BE2C (cell line): ENCODE measurements at regions not wholly inside any gene's neighbourhood (a gene's known extent, or its start where the extent isn't known, plus 50 kb on each side); places are given as distances from the start of the nearest gene placed in this dataset.

ENCODE experiments used
- DNase-seq: peaks from one replicate; pipeline ENCODE4 v3.0.0-alpha.2; 2020
- H3K27me3 ChIP-seq: fragments of 250-450 bp; sonication (Bioruptor Pico); 2 replicates; pipeline ENCODE4 v1.5.1; 2020; ENCODE audit warnings: mild to moderate bottlenecking
- H3K36me3 ChIP-seq: fragments of 250-450 bp; sonication (Bioruptor Pico); 2 replicates; pipeline ENCODE4 v1.5.1; 2020; ENCODE audit warnings: mild to moderate bottlenecking
- H3K4me1 ChIP-seq: fragments of 250-450 bp; sonication (Bioruptor Pico); 2 replicates; pipeline ENCODE4 v1.5.1; 2020
- H3K4me3 ChIP-seq: 2 replicates; pipeline ENCODE4 v1.5.1; 2011; ENCODE audit warnings: low read depth, low read length
- H3K9me3 ChIP-seq: fragments of 250-450 bp; sonication (Bioruptor Pico); 2 replicates; pipeline ENCODE4 v1.5.1; 2020
- TF ChIP-seq, protein P1 (sequence below): IDR thresholded peaks from 2 replicates; pipeline ENCODE4 v1.5.1; 2012; ENCODE audit warnings: mild to moderate bottlenecking, low read depth, low read length

DNA sequence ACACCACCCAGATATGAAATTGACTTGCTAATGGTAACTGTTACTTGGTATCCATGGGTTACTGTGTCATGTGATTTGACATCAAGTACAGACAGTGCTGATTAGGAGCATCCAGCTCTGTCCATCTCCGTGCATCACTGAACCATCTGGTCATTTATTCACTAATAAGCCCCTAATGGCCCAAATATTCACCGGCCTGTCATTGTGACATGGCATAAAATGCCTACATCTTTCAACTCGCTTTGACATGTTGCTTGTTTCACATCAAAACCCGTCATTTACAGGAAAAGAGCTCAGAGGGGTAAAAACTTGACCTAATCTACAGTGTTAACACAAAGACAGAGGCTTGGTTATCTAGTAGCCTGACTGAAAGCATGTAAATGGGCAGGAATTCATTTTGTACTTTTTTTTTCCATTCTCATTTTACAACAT lies 308.9 kb upstream of the ATP5MC3 start:
- Histone ChIP-seq H3K4me3 (peak overlapping the region; percentile 16), H3K36me3 (no peaks in the 10 kb centered on the region), H3K27me3 (no peaks in the 10 kb centered on the region), H3K4me1 (peaks cover 7% of the 10 kb centered on the region), H3K9me3 (no peaks in the 10 kb centered on the region)
- TF ChIP-seq, protein P1, sequence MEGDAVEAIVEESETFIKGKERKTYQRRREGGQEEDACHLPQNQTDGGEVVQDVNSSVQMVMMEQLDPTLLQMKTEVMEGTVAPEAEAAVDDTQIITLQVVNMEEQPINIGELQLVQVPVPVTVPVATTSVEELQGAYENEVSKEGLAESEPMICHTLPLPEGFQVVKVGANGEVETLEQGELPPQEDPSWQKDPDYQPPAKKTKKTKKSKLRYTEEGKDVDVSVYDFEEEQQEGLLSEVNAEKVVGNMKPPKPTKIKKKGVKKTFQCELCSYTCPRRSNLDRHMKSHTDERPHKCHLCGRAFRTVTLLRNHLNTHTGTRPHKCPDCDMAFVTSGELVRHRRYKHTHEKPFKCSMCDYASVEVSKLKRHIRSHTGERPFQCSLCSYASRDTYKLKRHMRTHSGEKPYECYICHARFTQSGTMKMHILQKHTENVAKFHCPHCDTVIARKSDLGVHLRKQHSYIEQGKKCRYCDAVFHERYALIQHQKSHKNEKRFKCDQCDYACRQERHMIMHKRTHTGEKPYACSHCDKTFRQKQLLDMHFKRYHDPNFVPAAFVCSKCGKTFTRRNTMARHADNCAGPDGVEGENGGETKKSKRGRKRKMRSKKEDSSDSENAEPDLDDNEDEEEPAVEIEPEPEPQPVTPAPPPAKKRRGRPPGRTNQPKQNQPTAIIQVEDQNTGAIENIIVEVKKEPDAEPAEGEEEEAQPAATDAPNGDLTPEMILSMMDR = no peak
- DNase-seq = peak; percentile 60

DNA sequence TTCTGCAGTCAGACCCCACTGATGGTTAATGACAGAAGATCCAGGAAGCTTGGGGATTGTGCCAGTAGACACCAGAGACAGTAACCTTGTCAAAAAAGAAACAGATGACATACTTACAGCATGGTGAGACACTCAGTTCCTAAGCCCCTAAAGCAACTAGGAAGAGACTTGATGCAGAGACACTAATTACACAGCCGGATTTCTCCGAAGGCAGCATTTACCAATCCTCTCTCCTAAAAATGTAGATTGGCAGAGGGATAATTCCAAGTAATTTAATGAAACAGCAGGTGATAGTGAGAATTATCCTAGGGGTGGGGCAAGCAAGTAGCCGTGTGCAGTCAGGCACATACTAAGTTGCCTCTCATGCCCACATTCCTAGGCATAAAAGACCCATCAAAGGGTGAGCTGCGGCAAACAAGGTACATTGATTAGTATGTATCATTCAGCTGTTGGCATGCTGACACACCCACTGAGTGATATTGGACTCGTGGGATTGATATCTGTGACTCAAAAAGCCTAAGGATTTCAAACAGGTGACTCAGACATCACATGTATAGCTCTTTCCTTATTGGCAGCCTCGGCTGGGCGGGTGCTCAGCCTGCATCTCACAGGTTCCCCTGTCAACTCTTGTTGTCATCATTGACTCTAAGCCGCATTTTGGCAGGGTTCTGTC lies 296.7 kb upstream of the ATP5MC3 start:
- no peaks in the 10 kb centered on the region for H3K9me3 ChIP-seq

DNA sequence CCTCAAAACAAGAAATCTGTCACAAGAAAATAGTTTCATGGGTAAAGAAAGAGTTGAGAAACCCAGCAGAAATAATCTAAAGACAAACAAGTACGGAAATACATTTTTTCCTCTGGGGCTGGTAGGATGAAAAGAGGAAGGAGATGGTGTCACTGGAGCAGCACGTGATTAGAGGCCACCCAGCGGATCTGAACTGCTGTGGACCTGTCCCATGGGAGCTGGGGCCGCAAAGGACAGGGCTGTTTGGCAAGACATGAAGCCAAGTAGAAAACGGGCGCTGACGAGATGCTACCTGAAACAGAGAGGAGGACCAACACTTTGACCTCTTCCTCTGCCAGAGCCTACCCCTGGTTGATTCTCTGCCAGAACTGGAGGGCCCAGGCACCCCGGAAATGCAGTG lies 295.4 kb upstream of the ATP5MC3 start:
- no peaks in the 10 kb centered on the region for H3K27me3 ChIP-seq
- DNase-seq = no peak
- no peak overlapping the region for H3K4me3 ChIP-seq
- H3K4me1 ChIP-seq = no peaks in the 10 kb centered on the region
- H3K9me3 ChIP-seq = no peaks in the 10 kb centered on the region
- no peaks in the 10 kb centered on the region for H3K36me3 ChIP-seq
- TF ChIP-seq, protein P1 = no peak

More for the DNA sequence above, 296.7 kb upstream of the ATP5MC3 start:
- H3K4me1 ChIP-seq = no peaks in the 10 kb centered on the region
- TF ChIP-seq, protein P1 = no peak
- H3K27me3 ChIP-seq = no peaks in the 10 kb centered on the region
- H3K36me3 ChIP-seq = no peaks in the 10 kb centered on the region
- no peak for DNase-seq
- no peak overlapping the region for H3K4me3 ChIP-seq

- TF ChIP-seq, protein P1 = no peak
- no peak for DNase-seq
- Histone ChIP-seq H3K9me3 (no peaks in the 10 kb centered on the region), H3K27me3 (no peaks in the 10 kb centered on the region), H3K4me1 (no peaks in the 10 kb centered on the region), H3K36me3 (no peaks in the 10 kb centered on the region), H3K4me3 (no peak overlapping the region)
Observed at GRCh38 chr2:175476374-175476773, 294.9 kb upstream of the ATP5MC3 start.

DNA sequence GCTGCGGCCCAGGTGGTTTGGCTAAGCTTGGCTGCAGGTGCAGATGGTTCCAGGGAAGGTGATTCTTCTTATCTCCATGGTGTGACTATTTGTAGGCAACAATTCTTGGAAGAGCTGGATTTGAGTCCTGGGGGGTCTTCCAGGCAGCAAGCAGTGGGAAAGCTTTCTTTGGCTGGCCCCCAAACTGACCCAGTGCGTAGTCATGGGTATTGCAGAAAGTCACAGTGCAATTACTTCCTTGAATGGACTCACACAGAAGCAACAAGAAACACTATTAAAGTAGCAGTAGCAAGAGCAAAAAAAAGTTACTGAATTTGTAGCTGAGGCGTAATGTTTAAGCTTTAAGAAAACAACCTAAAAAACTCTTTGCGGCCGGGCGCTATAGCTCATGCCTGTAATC lies 293.6 kb upstream of the ATP5MC3 start:
- no peaks in the 10 kb centered on the region for H3K27me3 ChIP-seq
- TF ChIP-seq, protein P1 = no peak
- H3K9me3 ChIP-seq = no peaks in the 10 kb centered on the region
- DNase-seq = no peak
- H3K36me3 ChIP-seq = no peaks in the 10 kb centered on the region
- no peaks in the 10 kb centered on the region for H3K4me1 ChIP-seq
- no peak overlapping the region for H3K4me3 ChIP-seq

GRCh38 chr2:175468431-175469098 lies 287.1 kb upstream of the ATP5MC3 start:
- H3K36me3 ChIP-seq = no peaks in the 10 kb centered on the region
- TF ChIP-seq, protein P1 = no peak
- H3K4me3 ChIP-seq = no peak overlapping the region
- H3K9me3 ChIP-seq = no peaks in the 10 kb centered on the region
- H3K4me1 ChIP-seq = no peaks in the 10 kb centered on the region
- H3K27me3 ChIP-seq = no peaks in the 10 kb centered on the region
- no peak for DNase-seq
